GM12873 (cell line): ENCODE measurements at regions not wholly inside any gene's neighbourhood (a gene's known extent, or its start where the extent isn't known, plus 50 kb on each side); places are given as distances from the start of the nearest gene placed in this dataset.

ENCODE experiments used
- CTCF ChIP-seq: IDR thresholded peaks from 2 replicates; pipeline ENCODE4 v1.5.1; 2012; ENCODE audit warnings: low read depth, mild to moderate bottlenecking, moderate library complexity, low read length, control low read depth; ENCODE audit not compliant: insufficient read depth; ENCODE audit errors: missing control alignments

DNA sequence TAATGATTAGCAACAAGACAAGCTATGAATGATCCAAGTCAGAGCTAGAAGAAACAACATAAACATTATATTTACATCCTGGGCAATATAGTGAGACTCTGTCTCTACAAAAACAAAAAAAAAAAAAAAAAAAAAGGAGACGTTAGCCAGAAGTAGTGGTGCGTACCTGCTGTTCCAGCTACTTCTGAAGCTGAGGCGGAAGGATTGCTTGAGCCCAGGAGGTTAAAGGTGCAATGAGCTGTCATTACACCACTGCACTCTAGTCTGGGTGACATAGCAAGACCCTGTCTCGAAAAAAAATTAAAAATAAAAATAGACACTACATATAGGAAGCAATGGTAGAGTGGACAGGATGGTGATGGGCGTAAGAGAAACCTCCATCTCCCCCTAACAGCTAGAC is 144.6 kb upstream of the VCX3A start:
- TF ChIP-seq CTCF, result no peak

GRCh38 chrX:6678313-6678712 is 143.4 kb upstream of the VCX3A start:
- no peak for TF ChIP-seq CTCF

DNA sequence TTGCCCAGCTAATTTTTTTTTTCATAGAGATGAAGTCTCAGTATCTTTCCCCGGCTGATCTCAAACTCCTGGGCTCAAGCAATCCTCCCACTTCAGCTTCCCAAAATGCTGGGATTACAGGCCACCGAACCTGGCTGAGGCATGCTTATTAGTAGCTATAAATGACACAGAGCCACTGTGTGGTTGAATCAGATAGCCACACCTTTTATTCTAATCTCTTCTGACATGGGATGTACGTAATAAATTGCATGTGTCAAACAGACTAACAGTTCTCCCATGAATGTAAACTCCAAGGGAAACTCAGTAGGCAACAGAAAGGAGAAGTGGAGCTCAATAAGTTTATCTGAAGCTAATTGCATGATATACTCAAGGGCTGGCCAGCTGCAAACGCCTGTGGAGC is 139.8 kb upstream of the VCX3A start:
- no peak for TF ChIP-seq CTCF

- no peak for TF ChIP-seq CTCF
Observed at GRCh38 chrX:6667048-6667768, 132.3 kb upstream of the VCX3A start.

GRCh38 chrX:6666624-6667023 is 131.7 kb upstream of the VCX3A start:
- TF ChIP-seq CTCF, result no peak

- TF ChIP-seq CTCF, result no peak
Observed at GRCh38 chrX:6661736-6662135, 126.8 kb upstream of the VCX3A start.

DNA sequence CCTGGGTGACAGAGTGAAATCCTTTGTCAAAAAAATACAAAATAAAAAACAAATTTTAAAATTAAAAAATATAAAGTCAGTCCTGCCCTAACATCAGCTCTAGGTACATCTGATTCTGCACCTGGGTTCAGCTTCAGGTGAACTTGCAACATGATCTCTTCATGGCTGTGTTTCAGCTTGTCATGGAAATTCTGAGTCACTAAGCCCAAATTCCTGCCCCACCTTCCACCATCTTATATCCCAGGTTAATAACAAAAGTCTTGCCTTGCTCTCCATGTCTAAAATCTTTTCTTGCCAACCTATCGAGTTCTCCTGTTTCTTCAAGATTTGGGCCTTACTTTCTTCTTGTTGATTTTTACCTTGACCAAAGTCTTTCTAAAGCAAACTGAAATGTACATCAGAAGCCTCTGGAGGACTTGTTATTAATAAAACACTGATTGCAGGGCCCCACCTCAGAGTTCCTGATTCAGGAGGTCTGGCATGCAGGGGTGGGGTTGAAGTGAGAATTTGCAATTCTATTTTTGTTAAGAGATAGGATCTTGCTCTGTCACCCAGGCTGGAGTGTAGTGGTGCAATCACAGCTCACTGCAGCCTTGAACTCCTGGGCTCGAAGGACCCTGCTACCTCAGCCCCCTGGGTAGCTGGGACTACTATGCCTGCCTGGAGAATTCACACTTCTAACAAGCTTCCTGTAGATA is 125.8 kb upstream of the VCX3A start:
- no peak for TF ChIP-seq CTCF
